ENCODE measurements at regions not wholly inside any gene's neighbourhood (a gene's known extent, or its start where the extent isn't known, plus 50 kb on each side); places are given as distances from the start of the nearest gene placed in this dataset.

GRCh38 chr6:15044948-15045347 is 200.9 kb upstream of the JARID2 start (continued):
- no peak for TF ChIP-seq FOXP4 (CRISPR knock-in tag; IDR thresholded peaks at IDR 0.05)
- TF ChIP-seq USF1 (CRISPR knock-in tag; IDR thresholded peaks at IDR 0.05), result no peak
- no peak for TF ChIP-seq ZNF121 (CRISPR knock-in tag; IDR thresholded peaks at IDR 0.05)
- no peak for TF ChIP-seq AFF4 (CRISPR knock-in tag; IDR thresholded peaks at IDR 0.05; ENCODE audit: borderline replicate concordance)
- TF ChIP-seq E2F4 (CRISPR knock-in tag; IDR thresholded peaks at IDR 0.05; ENCODE audit: borderline replicate concordance, low read depth), result no peak
- TF ChIP-seq ZNF263 (CRISPR knock-in tag; IDR thresholded peaks at IDR 0.05; ENCODE audit: low read depth), result no peak
- no peak for TF ChIP-seq RORB (CRISPR knock-in tag; IDR thresholded peaks at IDR 0.05)
- no peak for TF ChIP-seq ZNF416 (CRISPR knock-in tag; IDR thresholded peaks at IDR 0.05)
- no peak for TF ChIP-seq PREB (CRISPR knock-in tag; IDR thresholded peaks at IDR 0.05; ENCODE audit: borderline replicate concordance)
- TF ChIP-seq JAZF1 (CRISPR knock-in tag; IDR thresholded peaks at IDR 0.05), result no peak
- TF ChIP-seq PRRX2 (CRISPR knock-in tag; IDR thresholded peaks at IDR 0.05), result no peak
- no peak for TF ChIP-seq ZNF512 (CRISPR knock-in tag; IDR thresholded peaks at IDR 0.05; ENCODE audit: borderline replicate concordance)
- no peak for TF ChIP-seq SP1 (CRISPR knock-in tag; conservative IDR thresholded peaks at IDR 0.05)

GRCh38 chr6:15046751-15047150 is 199.1 kb upstream of the JARID2 start:
- POLR2A ChIA-PET, result interaction anchor here (0.5 kb wide), 1 partner anchor 72 kb away, joined by 6 read pairs; no protein-coding TSS in a partner anchor
- Mint-ChIP-seq H3K27me3 (ENCODE audit: low read depth) (no peaks in the 10 kb centered on the region), H3K4me3 (no peak overlapping the region), H3K9me3 (peaks cover 4% of the 10 kb centered on the region; the same call in 1 of the 2 replicates), H3K4me1 (peaks cover 25% of the 10 kb centered on the region), H3K27ac (no peak overlapping the region), H3K36me3 (0 out of 2 replicates have a peak, but pooled peaks cover 2% of the 10 kb centered on the region)
- ATAC-seq, result no peak
- CTCF ChIA-PET, result no interaction called here
- DNase-seq (ENCODE audit: low spot score), result no peak
- no peak for TF ChIP-seq ZNF281 (CRISPR knock-in tag; IDR thresholded peaks at IDR 0.05)
- TF ChIP-seq OVOL2 (CRISPR knock-in tag; IDR thresholded peaks at IDR 0.05; ENCODE audit: borderline replicate concordance), result no peak
- TF ChIP-seq HMGXB4 (CRISPR knock-in tag; IDR thresholded peaks at IDR 0.05), result no peak
- TF ChIP-seq GTF2I (CRISPR knock-in tag; conservative IDR thresholded peaks at IDR 0.05), result no peak
- no peak for TF ChIP-seq ERG (CRISPR knock-in tag; IDR thresholded peaks at IDR 0.05)
- TF ChIP-seq ZMAT4 (CRISPR knock-in tag; IDR thresholded peaks at IDR 0.05), result no peak
- no peak for TF ChIP-seq PRRX2 (CRISPR knock-in tag; IDR thresholded peaks at IDR 0.05)
